GM23338 (cell line): ENCODE measurements at regions not wholly inside any gene's neighbourhood (a gene's known extent, or its start where the extent isn't known, plus 50 kb on each side); places are given as distances from the start of the nearest gene placed in this dataset.

Experiments used
- EZH2 ChIP-seq: fragments of 200-600 bp; sonication (generic); IDR thresholded peaks from one replicate; pipeline ENCODE4 v1.8.0; 2017; ENCODE audit warnings: antibody characterized with exemption, mild to moderate bottlenecking, low read depth; ENCODE audit not compliant: unreplicated experiment
- EZH2phosphoT487 ChIP-seq: fragments of 200-600 bp; sonication (generic); IDR thresholded peaks from one replicate; pipeline ENCODE4 v1.8.1; 2018; ENCODE audit warnings: antibody characterized with exemption; ENCODE audit not compliant: unreplicated experiment
- POLR2AphosphoS5 ChIP-seq: IDR thresholded peaks from 2 replicates; pipeline ENCODE4 v1.6.1; 2016; ENCODE audit warnings: antibody characterized with exemption, low read depth
- ZNF114 ChIP-seq: fragments of 250-450 bp; sonication (Bioruptor Pico); IDR thresholded peaks from 2 replicates; pipeline ENCODE4 v1.5.0; 2020; ENCODE audit warnings: mild to moderate bottlenecking, moderate library complexity
- TF ChIP-seq, protein P1 (sequence below): IDR thresholded peaks from one replicate; pipeline ENCODE4 v1.6.1; 2018; ENCODE audit warnings: antibody characterized with exemption; ENCODE audit not compliant: unreplicated experiment
- TF ChIP-seq, protein P2 (sequence below), 2 experiments: fragments of 200-600 bp in 1 of 2; sonication (generic) in 1 of 2; conservative IDR thresholded peaks; 2 replicates each; pipeline versions ENCODE4 v1.5.1 to v1.6.1; 2016 to 2017; ENCODE audit warnings: antibody characterized with exemption in 2 of 2, low read depth in 2 of 2, mild to moderate bottlenecking in 2 of 2, moderate library complexity in 1 of 2

DNA sequence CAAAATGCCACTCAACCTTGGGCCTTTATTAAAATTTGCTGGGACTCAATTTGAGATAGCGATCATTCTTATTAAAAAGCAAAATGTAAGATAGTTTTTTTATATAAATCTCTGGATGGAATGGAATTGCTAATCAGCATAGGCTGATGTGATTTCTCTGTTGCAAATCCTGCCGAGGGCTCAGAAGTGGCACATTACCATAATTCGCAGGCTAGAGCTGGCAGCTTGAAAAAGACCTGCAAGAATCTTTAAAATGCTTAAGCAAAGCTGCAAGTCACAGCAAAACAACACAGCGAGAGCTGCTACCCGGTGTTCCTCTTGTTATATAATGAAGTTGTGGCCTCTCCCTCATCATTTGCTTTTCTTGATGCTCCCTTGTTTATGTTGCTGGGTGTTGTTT, 448.1 kb downstream of the GATA3 start:
- TF ChIP-seq EZH2phosphoT487 (no peak), POLR2AphosphoS5 (no peak), ZNF114 (CRISPR knock-in tag) (no peak), EZH2 (no peak)
- TF ChIP-seq, protein P1, sequence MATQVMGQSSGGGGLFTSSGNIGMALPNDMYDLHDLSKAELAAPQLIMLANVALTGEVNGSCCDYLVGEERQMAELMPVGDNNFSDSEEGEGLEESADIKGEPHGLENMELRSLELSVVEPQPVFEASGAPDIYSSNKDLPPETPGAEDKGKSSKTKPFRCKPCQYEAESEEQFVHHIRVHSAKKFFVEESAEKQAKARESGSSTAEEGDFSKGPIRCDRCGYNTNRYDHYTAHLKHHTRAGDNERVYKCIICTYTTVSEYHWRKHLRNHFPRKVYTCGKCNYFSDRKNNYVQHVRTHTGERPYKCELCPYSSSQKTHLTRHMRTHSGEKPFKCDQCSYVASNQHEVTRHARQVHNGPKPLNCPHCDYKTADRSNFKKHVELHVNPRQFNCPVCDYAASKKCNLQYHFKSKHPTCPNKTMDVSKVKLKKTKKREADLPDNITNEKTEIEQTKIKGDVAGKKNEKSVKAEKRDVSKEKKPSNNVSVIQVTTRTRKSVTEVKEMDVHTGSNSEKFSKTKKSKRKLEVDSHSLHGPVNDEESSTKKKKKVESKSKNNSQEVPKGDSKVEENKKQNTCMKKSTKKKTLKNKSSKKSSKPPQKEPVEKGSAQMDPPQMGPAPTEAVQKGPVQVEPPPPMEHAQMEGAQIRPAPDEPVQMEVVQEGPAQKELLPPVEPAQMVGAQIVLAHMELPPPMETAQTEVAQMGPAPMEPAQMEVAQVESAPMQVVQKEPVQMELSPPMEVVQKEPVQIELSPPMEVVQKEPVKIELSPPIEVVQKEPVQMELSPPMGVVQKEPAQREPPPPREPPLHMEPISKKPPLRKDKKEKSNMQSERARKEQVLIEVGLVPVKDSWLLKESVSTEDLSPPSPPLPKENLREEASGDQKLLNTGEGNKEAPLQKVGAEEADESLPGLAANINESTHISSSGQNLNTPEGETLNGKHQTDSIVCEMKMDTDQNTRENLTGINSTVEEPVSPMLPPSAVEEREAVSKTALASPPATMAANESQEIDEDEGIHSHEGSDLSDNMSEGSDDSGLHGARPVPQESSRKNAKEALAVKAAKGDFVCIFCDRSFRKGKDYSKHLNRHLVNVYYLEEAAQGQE = no peak
- TF ChIP-seq, protein P2, sequence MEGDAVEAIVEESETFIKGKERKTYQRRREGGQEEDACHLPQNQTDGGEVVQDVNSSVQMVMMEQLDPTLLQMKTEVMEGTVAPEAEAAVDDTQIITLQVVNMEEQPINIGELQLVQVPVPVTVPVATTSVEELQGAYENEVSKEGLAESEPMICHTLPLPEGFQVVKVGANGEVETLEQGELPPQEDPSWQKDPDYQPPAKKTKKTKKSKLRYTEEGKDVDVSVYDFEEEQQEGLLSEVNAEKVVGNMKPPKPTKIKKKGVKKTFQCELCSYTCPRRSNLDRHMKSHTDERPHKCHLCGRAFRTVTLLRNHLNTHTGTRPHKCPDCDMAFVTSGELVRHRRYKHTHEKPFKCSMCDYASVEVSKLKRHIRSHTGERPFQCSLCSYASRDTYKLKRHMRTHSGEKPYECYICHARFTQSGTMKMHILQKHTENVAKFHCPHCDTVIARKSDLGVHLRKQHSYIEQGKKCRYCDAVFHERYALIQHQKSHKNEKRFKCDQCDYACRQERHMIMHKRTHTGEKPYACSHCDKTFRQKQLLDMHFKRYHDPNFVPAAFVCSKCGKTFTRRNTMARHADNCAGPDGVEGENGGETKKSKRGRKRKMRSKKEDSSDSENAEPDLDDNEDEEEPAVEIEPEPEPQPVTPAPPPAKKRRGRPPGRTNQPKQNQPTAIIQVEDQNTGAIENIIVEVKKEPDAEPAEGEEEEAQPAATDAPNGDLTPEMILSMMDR (conservative IDR thresholded peaks at IDR 0.05; ENCODE audit: low read depth in 2 of 2) = no peak
